Prostate gland (tissue), 2 donors: ENCODE measurements at regions not wholly inside any gene's neighbourhood (a gene's known extent, or its start where the extent isn't known, plus 50 kb on each side); places are given as distances from the start of the nearest gene placed in this dataset.

ENCODE experiments used
- DNase-seq: peaks from one replicate; pipeline ENCODE4 v3.0.0-alpha.2; 2019; ENCODE audit warnings: low spot score
- H3K27ac ChIP-seq, 2 donors: fragments of 200-600 bp; sonication (generic); 2 replicates each; pipeline ENCODE4 v1.5.1; 2017 to 2019
- H3K27me3 ChIP-seq: fragments of 200-600 bp; sonication (generic); replicated peaks from 2 replicates; pipeline ENCODE4 v1.5.1; 2019; ENCODE audit not compliant: insufficient read depth
- H3K36me3 ChIP-seq, 2 donors: fragments of 200-600 bp; sonication (generic); 1 replicate in 1 of 2; 2 replicates in 1 of 2; pipeline versions ENCODE4 v1.5.1 to v1.8.1; 2017 to 2019
- H3K4me1 ChIP-seq: fragments of 200-600 bp; sonication (generic); replicated peaks from 2 replicates; pipeline ENCODE4 v1.5.1; 2019
- H3K4me3 ChIP-seq, 2 donors: fragments of 200-600 bp; sonication (generic); 2 replicates each; pipeline ENCODE4 v1.5.1; 2017 to 2019
- H3K9me3 ChIP-seq: fragments of 200-600 bp; sonication (generic); 2 replicates; pipeline ENCODE4 v1.5.1; 2017
- POLR2A ChIP-seq: fragments of 450-650 bp; IDR thresholded peaks from one replicate; pipeline ENCODE4 v1.6.1; 2016; ENCODE audit warnings: antibody characterized with exemption, mild to moderate bottlenecking
- POLR2AphosphoS5 ChIP-seq: sonication (generic); formaldehyde crosslinking; IDR thresholded peaks from one replicate; pipeline ENCODE4 v1.6.1; 2017; ENCODE audit warnings: antibody characterized with exemption
- WGBS: methylation state at CpG from one replicate; pipeline ENCODE4 v1.1.5; 2018; 5-methylcytosine and 5-hydroxymethylcytosine counted together
- intact Hi-C: fragments of 100-400 bp; cut with DNase I; formaldehyde crosslinking; loops from one replicate; pipeline ENCODE4 v1.14.2; 2022
- TF ChIP-seq, protein P1 (sequence below), 4 experiments: fragments of 200-600 bp in 2 of 4; fragments of 450-650 bp in 2 of 4; sonication (generic) in 2 of 4; IDR thresholded peaks; 1 replicate in 3 of 4; 2 replicates in 1 of 4; pipeline ENCODE4 v1.5.1; 2016 to 2019; ENCODE audit warnings: antibody characterized with exemption in 4 of 4, mild to moderate bottlenecking in 2 of 4, moderate library complexity in 2 of 4

- 87% methylated on average over 4 of the region's 4 CpGs for WGBS
- intact Hi-C loops: no loop called here
- DNase-seq: no peak
- no peak overlapping the region for H3K4me3 ChIP-seq
- no peaks in the 10 kb centered on the region for H3K4me1 ChIP-seq
- no peaks in the 10 kb centered on the region for H3K9me3 ChIP-seq
- no peaks in the 10 kb centered on the region for H3K36me3 ChIP-seq
- TF ChIP-seq POLR2A (no peak), POLR2AphosphoS5 (no peak)
- TF ChIP-seq, protein P1, sequence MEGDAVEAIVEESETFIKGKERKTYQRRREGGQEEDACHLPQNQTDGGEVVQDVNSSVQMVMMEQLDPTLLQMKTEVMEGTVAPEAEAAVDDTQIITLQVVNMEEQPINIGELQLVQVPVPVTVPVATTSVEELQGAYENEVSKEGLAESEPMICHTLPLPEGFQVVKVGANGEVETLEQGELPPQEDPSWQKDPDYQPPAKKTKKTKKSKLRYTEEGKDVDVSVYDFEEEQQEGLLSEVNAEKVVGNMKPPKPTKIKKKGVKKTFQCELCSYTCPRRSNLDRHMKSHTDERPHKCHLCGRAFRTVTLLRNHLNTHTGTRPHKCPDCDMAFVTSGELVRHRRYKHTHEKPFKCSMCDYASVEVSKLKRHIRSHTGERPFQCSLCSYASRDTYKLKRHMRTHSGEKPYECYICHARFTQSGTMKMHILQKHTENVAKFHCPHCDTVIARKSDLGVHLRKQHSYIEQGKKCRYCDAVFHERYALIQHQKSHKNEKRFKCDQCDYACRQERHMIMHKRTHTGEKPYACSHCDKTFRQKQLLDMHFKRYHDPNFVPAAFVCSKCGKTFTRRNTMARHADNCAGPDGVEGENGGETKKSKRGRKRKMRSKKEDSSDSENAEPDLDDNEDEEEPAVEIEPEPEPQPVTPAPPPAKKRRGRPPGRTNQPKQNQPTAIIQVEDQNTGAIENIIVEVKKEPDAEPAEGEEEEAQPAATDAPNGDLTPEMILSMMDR (IDR thresholded peaks at IDR 0.05): no peak
- H3K27ac ChIP-seq: peak overlapping the region in 1 of 2 donors; percentile 23
- no peaks in the 10 kb centered on the region for H3K27me3 ChIP-seq
These were observed 65.0 kb downstream of the CLDN34 start for GRCh38 chrX:10032147-10032546.

GRCh38 chrX:10033375-10034007 is 66.3 kb downstream of the CLDN34 start:
- intact Hi-C loops: no loop called here
- H3K27me3 ChIP-seq: no peaks in the 10 kb centered on the region
- peak overlapping the region; percentile 43 to 56 for H3K27ac ChIP-seq
- no peak overlapping the region for H3K4me3 ChIP-seq
- H3K4me1 ChIP-seq: no peaks in the 10 kb centered on the region
- H3K9me3 ChIP-seq: no peaks in the 10 kb centered on the region
- no peaks in the 10 kb centered on the region for H3K36me3 ChIP-seq
- TF ChIP-seq POLR2AphosphoS5 (peak; percentile 4), POLR2A (no peak)
- DNase-seq: peak; percentile 17
- 35% methylated on average over 7 of the region's 7 CpGs for WGBS

DNA sequence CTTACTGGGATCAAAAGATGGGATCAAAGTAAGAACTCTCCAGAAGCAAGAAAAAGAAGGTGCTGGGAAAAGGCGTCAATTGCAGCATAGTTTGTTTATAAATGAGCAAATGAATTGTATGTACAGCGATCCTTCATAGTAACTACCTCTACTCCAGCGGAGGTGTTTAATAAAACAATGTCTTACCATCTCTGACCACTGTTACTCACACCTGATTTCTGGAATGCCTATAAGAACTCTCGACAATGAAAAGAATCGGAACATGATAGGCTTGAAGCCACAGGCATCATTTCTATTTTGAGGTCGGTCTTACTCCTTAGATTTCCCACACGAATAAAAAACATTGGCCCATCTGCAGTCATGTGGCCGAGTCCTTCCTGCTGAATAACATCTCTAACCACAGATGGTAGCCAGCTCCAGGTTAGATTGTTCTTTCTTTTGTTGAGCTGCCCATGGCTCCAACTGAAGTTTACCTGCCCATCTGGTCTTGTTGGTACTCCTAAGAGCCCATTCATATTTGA is 67.6 kb downstream of the CLDN34 start:
- no peak overlapping the region for H3K27ac ChIP-seq
- H3K4me3 ChIP-seq: no peak overlapping the region
- no peaks in the 10 kb centered on the region for H3K27me3 ChIP-seq
- no peaks in the 10 kb centered on the region for H3K4me1 ChIP-seq
- intact Hi-C loops: no loop called here
- no peaks in the 10 kb centered on the region for H3K36me3 ChIP-seq
- H3K9me3 ChIP-seq: no peaks in the 10 kb centered on the region
- WGBS: 93% methylated on average over 8 of the region's 8 CpGs
- no peak for DNase-seq
- TF ChIP-seq POLR2A (no peak), POLR2AphosphoS5 (no peak)
- TF ChIP-seq, protein P1 (IDR thresholded peaks at IDR 0.05): no peak

- no peak for DNase-seq
- no peaks in the 10 kb centered on the region for H3K27me3 ChIP-seq
- TF ChIP-seq POLR2A: no peak
- TF ChIP-seq, protein P1 (IDR thresholded peaks at IDR 0.05): no peak
- no peak for TF ChIP-seq POLR2AphosphoS5
- intact Hi-C loops: no loop called here
- no peaks in the 10 kb centered on the region for H3K9me3 ChIP-seq
- H3K27ac ChIP-seq: no peak overlapping the region
- H3K4me1 ChIP-seq: no peaks in the 10 kb centered on the region
- no peak overlapping the region for H3K4me3 ChIP-seq
- no peaks in the 10 kb centered on the region for H3K36me3 ChIP-seq
- WGBS: 97% methylated on average over 6 of the region's 6 CpGs
These were observed 71.4 kb downstream of the CLDN34 start for GRCh38 chrX:10038585-10038984.

- 49% methylated on average over 12 of the region's 12 CpGs for WGBS
- DNase-seq: no peak
- Histone ChIP-seq H3K4me3 (no peak overlapping the region), H3K27me3 (no peaks in the 10 kb centered on the region), H3K9me3 (no peaks in the 10 kb centered on the region), H3K36me3 (no peaks in the 10 kb centered on the region), H3K27ac (no peak overlapping the region), H3K4me1 (no peaks in the 10 kb centered on the region)
- TF ChIP-seq, protein P1 (IDR thresholded peaks at IDR 0.05): no peak
- no peak for TF ChIP-seq POLR2AphosphoS5
- TF ChIP-seq POLR2A: no peak
- intact Hi-C loops: no loop called here
These were observed 72.9 kb downstream of the CLDN34 start for GRCh38 chrX:10039821-10040793.
